IMR-90 (cell line): ENCODE measurements at regions not wholly inside any gene's neighbourhood (a gene's known extent, or its start where the extent isn't known, plus 50 kb on each side); places are given as distances from the start of the nearest gene placed in this dataset.

Source experiments
- BHLHE40 ChIP-seq: fragments of 150-350 bp; IDR thresholded peaks from 2 replicates; pipeline ENCODE4 v1.6.1; 2016; ENCODE audit warnings: mild to moderate bottlenecking, low read depth, low read length
- CHD1 ChIP-seq: IDR thresholded peaks from 2 replicates; pipeline ENCODE4 v1.6.1; 2012; ENCODE audit warnings: low read depth, low read length, improper control_type of control experiment
- CTCF ChIP-seq: conservative IDR thresholded peaks from 2 replicates; pipeline ENCODE4 v1.5.1; 2012; ENCODE audit warnings: mild to moderate bottlenecking, low read depth, low read length, improper control_type of control experiment
- ELK1 ChIP-seq: fragments of 150-350 bp; IDR thresholded peaks from 2 replicates; pipeline ENCODE4 v1.6.1; 2016; ENCODE audit warnings: low read depth, mild to moderate bottlenecking, low read length, moderate library complexity, borderline replicate concordance
- FOS ChIP-seq: fragments of 150-350 bp; IDR thresholded peaks from 2 replicates; pipeline ENCODE4 v1.6.1; 2016; ENCODE audit warnings: low read depth, low read length
- POLR2A ChIP-seq: IDR thresholded peaks from 2 replicates; pipeline ENCODE4 v1.6.1; 2012; ENCODE audit warnings: mild to moderate bottlenecking, low read depth, low read length
- RAD21 ChIP-seq: IDR thresholded peaks from 2 replicates; pipeline ENCODE4 v1.6.1; 2012; ENCODE audit warnings: low read length, improper control_type of control experiment
- RFX5 ChIP-seq: IDR thresholded peaks from 2 replicates; pipeline ENCODE4 v1.8.0; 2012; ENCODE audit warnings: low read depth, mild to moderate bottlenecking, low read length, moderate library complexity
- SMC3 ChIP-seq: fragments of 150-350 bp; IDR thresholded peaks from 2 replicates; pipeline ENCODE4 v1.6.1; 2016; ENCODE audit warnings: low read depth, mild to moderate bottlenecking, antibody characterized with exemption, low read length, moderate library complexity
- USF2 ChIP-seq: fragments of 150-350 bp; IDR thresholded peaks from 2 replicates; pipeline ENCODE4 v1.6.1; 2017; ENCODE audit warnings: mild to moderate bottlenecking, antibody characterized with exemption, low read length, low read depth

GRCh38 chr16:86934581-86935375, 356.4 kb downstream of the FOXL1 start:
- no peak for TF ChIP-seq RFX5
- TF ChIP-seq FOS = no peak
- no peak for TF ChIP-seq POLR2A
- no peak for TF ChIP-seq CTCF
- TF ChIP-seq SMC3 = no peak
- TF ChIP-seq RAD21 = no peak
- TF ChIP-seq USF2 = no peak
- no peak for TF ChIP-seq CHD1
- TF ChIP-seq BHLHE40 = no peak
- no peak for TF ChIP-seq ELK1
